GM12801 (cell line): ENCODE measurements at regions not wholly inside any gene's neighbourhood (a gene's known extent, or its start where the extent isn't known, plus 50 kb on each side); places are given as distances from the start of the nearest gene placed in this dataset.

ENCODE experiments used
- CTCF ChIP-seq: IDR thresholded peaks from one replicate; pipeline ENCODE4 v1.5.1; 2011; ENCODE audit warnings: control low read depth; ENCODE audit not compliant: insufficient read length; ENCODE audit errors: extremely low read depth

- TF ChIP-seq CTCF: no peak
Measured at GRCh38 chr15:70341566-70341965, 243.8 kb upstream of the TLE3 start.

GRCh38 chr15:70340494-70340870 is 242.8 kb upstream of the TLE3 start:
- TF ChIP-seq CTCF: no peak

- TF ChIP-seq CTCF: no peak
Measured at GRCh38 chr15:70339571-70340493, 242.1 kb upstream of the TLE3 start.

- no peak for TF ChIP-seq CTCF
Measured at GRCh38 chr15:70337277-70338186, 239.8 kb upstream of the TLE3 start.

- no peak for TF ChIP-seq CTCF
Measured at GRCh38 chr15:70336425-70337009, 238.8 kb upstream of the TLE3 start.

- TF ChIP-seq CTCF: no peak
Measured at GRCh38 chr15:70334286-70334685, 236.6 kb upstream of the TLE3 start.

- no peak for TF ChIP-seq CTCF
Measured at GRCh38 chr15:70329179-70329578, 231.5 kb upstream of the TLE3 start.
